ENCODE measurements at regions not wholly inside any gene's neighbourhood (a gene's known extent, or its start where the extent isn't known, plus 50 kb on each side); places are given as distances from the start of the nearest gene placed in this dataset.

- TF ChIP-seq CTCF (IDR thresholded peaks at IDR 0.05; ENCODE audit: insufficient read depth, low read depth, low read length) (no peak), EZH2 (IDR thresholded peaks at IDR 0.05; ENCODE audit: insufficient read depth, low read length) (no peak)
Observed at GRCh38 chr3:176948151-176948550, 249.1 kb downstream of the TBL1XR1 start.

All from astrocyte (in vitro differentiated cells and primary cell).